GM12891 (cell line): ENCODE measurements at regions not wholly inside any gene's neighbourhood (a gene's known extent, or its start where the extent isn't known, plus 50 kb on each side); places are given as distances from the start of the nearest gene placed in this dataset.

Experiments used
- POLR2A ChIP-seq: IDR thresholded peaks from 2 replicates; pipeline ENCODE4 v1.6.1; 2011; ENCODE audit warnings: low read depth, low read length, control low read depth
- POLR2AphosphoS5 ChIP-seq: IDR thresholded peaks from 2 replicates; pipeline ENCODE4 v1.6.1; 2011; ENCODE audit warnings: low read depth, low read length, control low read depth

DNA sequence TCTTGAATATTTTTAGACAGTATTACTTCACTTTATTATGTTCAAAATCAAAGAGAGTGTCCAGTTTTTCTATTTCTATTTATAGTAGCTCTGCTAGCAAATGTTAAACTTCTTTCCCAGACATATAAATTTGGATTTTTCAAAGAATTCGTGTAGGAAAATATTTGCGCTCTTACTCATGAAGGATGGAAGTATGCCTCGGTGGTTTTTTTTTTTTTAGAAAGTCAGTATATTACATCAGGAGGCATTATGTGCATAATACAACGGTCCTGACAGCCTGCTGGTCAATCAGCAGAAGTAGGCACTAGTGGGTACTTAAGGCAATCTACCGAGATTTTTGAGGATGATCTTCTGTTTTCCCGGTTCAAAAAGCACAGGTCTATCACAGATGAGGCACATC, 249.3 kb downstream of the TBX18 start:
- no peak for TF ChIP-seq POLR2A
- TF ChIP-seq POLR2AphosphoS5, result no peak
